ENCODE measurements at regions not wholly inside any gene's neighbourhood (a gene's known extent, or its start where the extent isn't known, plus 50 kb on each side); places are given as distances from the start of the nearest gene placed in this dataset.

GRCh38 chr18:68221111-68221724 is 493.7 kb downstream of the TMX3 start:
- no peak for TF ChIP-seq CTCF (conservative IDR thresholded peaks at IDR 0.05)
- no peak for TF ChIP-seq ZFX (IDR thresholded peaks at IDR 0.05)
- no peak overlapping the region for H3K27ac ChIP-seq

- H3K27ac ChIP-seq = no peak overlapping the region
- no peak for TF ChIP-seq ZFX (IDR thresholded peaks at IDR 0.05)
- no peak for TF ChIP-seq CTCF (conservative IDR thresholded peaks at IDR 0.05)
Measured at GRCh38 chr18:68220458-68220857, 494.4 kb downstream of the TMX3 start.

DNA sequence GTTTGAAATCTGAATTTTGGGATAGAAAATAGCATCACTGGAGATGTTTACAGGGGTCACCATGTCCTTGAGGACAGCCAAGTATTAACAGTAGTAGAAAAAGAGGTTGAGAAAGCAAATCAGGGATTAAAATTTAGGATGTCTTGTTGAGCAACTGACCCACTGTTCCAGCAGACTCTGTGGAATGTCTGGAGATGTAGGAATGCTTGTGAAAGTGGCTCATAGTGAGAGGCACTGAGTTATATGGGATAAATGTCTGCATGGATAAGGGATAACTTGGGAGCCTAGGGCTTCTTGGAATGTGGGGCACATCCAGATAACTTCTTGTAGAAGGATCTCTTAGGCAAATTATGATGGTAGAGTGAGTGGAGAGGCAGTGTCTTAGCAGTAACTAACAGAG is 495.0 kb downstream of the TMX3 start:
- no peak for TF ChIP-seq CTCF (conservative IDR thresholded peaks at IDR 0.05)
- TF ChIP-seq ZFX (IDR thresholded peaks at IDR 0.05) = no peak
- H3K27ac ChIP-seq = no peak overlapping the region

DNA sequence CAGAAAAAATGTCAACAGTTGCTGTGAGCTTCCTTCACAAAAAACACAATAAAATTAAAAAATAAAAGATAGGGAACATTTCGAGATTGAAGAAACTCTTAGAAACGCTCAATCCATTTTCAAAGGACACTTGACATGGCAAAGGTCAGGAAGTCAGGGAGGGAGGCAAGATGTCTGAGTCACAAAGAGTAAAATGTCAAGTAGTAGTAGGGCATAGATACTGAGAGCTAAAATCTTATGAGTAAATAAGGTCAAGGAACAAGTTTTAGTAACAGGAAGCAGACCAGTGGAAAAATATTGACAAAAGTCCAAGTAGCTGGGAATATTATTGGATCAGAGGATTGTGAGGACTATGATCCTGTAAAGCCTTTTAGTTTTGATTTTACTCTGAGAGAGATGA is 495.6 kb downstream of the TMX3 start:
- TF ChIP-seq ZFX (IDR thresholded peaks at IDR 0.05) (no peak), CTCF (conservative IDR thresholded peaks at IDR 0.05) (no peak)
- H3K27ac ChIP-seq = no peak overlapping the region

- no peak overlapping the region for H3K27ac ChIP-seq
- TF ChIP-seq ZFX (IDR thresholded peaks at IDR 0.05) = no peak
- TF ChIP-seq CTCF (conservative IDR thresholded peaks at IDR 0.05) = no peak
Measured at GRCh38 chr18:68215931-68216330, 499.0 kb downstream of the TMX3 start.

- TF ChIP-seq CTCF (conservative IDR thresholded peaks at IDR 0.05) (no peak), ZFX (IDR thresholded peaks at IDR 0.05) (no peak)
- no peak overlapping the region for H3K27ac ChIP-seq
Measured at GRCh38 chr18:68186039-68186438, 528.9 kb downstream of the TMX3 start.

- TF ChIP-seq ZFX (IDR thresholded peaks at IDR 0.05) = no peak
- no peak for TF ChIP-seq CTCF (conservative IDR thresholded peaks at IDR 0.05)
- H3K27ac ChIP-seq = no peak overlapping the region
Measured at GRCh38 chr18:68181956-68182355, 533.0 kb downstream of the TMX3 start.

Measured in C4-2B (cell line).